ENCODE measurements at regions not wholly inside any gene's neighbourhood (a gene's known extent, or its start where the extent isn't known, plus 50 kb on each side); places are given as distances from the start of the nearest gene placed in this dataset.
"Not testable (repeated sequence)": the region's sequence is repeated elsewhere in the genome, so short reads cannot be mapped to it uniquely, and the experiment has no call there.

DNA sequence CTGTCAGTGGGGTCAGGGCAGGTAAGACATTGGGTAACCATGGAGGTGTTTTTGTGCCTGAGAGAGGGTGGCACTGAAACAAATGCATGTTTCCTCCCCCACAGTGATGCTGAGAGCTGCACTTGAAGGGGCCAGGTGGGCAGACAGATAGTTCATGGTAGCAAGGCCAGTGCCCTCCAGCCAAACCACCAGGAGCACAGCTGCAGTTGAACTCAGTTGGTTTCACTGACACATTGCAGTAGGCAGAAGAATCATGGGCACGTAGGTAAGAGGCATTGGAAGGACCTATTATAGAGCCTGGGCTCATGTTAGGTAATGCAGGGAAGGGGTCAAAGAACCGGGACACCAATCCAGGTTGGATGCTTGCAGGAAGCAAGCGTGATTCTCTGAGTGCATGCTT, 93.2 kb upstream of the ARL4C start:
- DNase-seq, result no peak

GRCh38 chr2:234588054-234588430, 91.2 kb upstream of the ARL4C start:
- no peak for DNase-seq

- no peak for DNase-seq
These were observed 90.6 kb upstream of the ARL4C start for GRCh38 chr2:234587341-234588053.

GRCh38 chr2:234583331-234583730, 86.5 kb upstream of the ARL4C start:
- no peak for DNase-seq

GRCh38 chr2:234580686-234581085, 83.8 kb upstream of the ARL4C start:
- DNase-seq, result no peak

DNA sequence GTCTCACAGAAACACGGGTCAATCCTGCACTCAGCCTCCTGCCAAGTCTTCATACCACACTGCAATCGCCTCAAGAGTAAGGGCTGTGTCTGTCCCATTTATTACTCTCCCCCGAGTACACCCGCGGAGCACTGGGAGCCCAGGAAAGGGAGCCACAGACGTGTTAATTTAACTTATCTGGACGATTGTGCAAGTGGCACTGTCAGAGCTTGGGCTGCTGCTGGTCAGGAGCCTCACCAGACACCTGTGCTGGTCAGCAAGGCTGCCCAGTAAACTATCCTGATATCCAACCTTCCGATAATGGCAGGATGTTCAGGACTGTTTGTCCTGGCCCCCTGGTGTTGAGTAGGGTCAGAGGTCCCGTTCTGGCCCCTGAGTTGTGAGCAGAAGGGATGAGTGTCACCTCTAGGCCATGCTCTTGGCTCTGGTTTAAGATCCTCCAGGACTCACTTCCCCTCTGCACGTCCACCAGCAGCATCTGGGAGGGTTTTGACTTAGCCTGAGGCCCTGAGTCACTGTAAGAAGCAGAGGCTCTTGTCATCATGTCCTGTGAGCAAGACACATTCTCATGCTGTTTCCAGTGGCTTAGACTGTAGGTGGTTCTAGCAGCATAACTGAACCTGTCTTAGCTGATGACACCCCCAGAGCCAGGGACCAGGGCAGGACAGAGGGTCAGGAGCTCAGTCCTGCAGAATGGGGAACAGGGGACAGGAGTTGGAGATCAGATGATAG, 82.5 kb upstream of the ARL4C start:
- no peak for DNase-seq

- no peak for DNase-seq
These were observed 81.5 kb upstream of the ARL4C start for GRCh38 chr2:234578389-234578788.

DNA sequence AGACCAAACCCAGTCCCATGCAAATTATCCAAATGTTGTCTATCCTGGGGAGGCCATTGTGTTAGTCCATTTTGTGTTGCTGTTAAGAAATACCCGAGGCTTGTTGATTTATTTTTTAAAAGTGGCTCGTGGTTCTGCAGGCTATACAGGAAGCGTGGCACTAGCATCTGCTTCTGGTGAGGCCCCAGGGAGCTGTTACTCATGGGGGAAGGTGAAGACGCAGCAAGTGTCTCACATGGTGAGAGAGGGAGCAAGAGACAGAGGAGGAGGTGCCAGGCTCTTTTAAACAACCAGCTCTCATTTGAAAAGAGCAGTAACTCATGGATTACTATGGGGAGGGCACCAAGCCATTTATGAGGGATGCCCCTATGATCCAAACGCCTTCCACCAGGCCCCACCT, 80.3 kb upstream of the ARL4C start:
- no peak for DNase-seq

- DNase-seq, result no peak
These were observed 74.9 kb upstream of the ARL4C start for GRCh38 chr2:234571620-234572407.

- no peak for DNase-seq
These were observed 73.6 kb upstream of the ARL4C start for GRCh38 chr2:234570476-234570875.

DNA sequence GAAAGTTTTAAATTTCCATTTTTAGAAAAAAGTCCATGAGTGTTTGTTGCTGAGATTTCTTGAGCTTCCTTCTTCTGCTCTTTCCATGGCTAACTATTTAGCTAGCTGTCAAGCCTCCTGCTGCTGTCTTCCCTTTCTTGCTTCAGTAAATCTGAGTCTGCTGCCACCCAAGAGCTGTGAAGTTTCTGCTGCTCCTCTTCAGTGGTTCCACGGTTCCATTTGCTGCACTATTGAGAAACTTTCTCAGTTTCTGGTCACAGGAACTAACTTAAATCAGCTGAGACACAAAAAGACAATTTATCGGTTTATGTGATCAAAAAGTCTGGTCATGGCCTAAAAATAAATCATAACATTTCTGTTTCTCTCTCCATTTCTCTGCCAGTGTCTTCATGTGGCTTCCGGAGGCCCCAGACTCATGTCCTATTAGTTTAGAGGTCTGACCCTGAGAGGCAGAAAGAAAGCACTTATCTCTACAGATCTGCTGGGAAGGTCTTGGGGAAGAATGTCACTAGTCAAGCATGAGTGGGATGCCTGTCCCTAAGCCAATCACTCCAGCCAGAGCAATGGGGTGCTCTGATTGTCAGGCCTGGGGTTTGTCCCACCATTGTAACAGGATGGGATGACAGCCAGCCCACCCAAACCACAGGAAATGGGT, 73.0 kb upstream of the ARL4C start:
- DNase-seq, result no peak

GRCh38 chr2:234566622-234567021, 69.7 kb upstream of the ARL4C start:
- DNase-seq, result no peak

DNA sequence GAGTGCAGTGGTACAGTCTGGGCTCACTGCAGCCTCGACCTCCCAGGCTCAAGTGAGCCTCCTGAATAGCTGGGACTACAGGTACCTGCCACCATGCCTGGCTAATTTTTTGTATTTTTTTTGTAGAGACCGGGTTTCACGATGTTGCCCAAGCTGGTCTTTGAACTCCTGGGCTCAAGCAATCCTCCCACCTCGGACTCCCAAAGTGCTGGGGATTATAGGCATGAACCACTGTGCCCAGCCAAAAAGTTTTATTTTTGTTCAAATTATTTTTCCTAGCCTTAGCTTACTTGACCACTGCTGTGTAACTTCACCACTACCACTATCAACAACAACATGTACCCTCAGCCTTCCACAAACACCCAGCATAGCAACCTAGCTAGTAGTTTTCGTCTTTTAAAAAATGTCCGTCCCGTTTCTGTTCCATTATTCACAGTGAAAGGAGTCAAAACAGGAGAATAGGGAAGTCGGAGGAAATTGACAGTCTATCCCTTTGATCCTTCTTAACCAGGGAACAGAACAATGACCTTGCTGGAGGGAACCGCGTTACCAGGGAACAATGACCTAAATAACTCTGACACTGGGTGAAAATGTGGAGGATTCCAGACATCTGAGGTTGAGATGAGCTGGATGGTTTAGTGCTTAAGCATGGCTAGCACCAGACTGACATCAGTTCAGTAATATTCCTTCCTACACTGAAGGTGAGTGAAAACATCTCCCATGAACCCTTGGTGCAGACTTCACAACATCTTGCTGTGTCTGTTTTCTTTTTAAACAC, 69.2 kb upstream of the ARL4C start:
- no peak for DNase-seq

GRCh38 chr2:234565201-234565600, 68.3 kb upstream of the ARL4C start:
- no peak for DNase-seq

DNA sequence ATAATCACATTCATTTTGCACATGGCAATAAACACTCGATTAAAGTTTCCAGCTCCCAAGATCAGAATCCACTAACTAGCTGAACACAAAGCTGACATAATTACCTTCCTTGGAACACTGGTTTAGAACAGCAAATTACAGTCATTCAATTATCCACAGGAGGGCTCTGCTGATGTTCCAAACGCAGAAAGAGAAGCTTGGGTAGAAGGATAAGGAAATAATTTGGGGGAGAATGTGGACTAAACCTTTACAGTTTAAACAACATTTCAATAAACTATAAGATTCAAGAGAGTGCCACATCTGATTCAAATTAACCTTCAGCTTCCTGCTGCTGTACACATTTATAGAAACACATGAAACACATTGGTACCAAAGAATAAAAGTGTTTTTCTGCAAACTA, 67.8 kb upstream of the ARL4C start:
- no peak for DNase-seq

GRCh38 chr2:234559609-234560008, 62.7 kb upstream of the ARL4C start:
- no peak for DNase-seq

DNA sequence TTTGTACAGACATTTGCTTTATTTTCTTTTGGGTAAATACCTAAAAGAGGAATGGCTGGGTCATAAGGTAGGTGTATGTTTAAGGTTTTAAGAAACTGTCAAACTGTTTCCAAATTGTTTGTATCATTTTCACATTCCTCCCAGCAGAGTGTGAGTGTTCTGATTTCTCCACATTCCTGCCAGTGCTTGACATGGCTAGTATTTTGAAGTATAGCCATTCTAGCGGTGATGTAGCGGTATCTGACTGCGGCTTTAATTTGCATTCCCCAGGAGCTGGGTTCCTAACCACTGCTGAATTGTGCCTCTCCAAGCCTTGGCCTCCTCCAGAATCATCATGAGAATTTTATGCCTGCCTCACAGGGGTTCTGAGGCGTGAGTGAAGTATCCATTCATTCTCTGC, 61.8 kb upstream of the ARL4C start:
- DNase-seq, result no peak

DNA sequence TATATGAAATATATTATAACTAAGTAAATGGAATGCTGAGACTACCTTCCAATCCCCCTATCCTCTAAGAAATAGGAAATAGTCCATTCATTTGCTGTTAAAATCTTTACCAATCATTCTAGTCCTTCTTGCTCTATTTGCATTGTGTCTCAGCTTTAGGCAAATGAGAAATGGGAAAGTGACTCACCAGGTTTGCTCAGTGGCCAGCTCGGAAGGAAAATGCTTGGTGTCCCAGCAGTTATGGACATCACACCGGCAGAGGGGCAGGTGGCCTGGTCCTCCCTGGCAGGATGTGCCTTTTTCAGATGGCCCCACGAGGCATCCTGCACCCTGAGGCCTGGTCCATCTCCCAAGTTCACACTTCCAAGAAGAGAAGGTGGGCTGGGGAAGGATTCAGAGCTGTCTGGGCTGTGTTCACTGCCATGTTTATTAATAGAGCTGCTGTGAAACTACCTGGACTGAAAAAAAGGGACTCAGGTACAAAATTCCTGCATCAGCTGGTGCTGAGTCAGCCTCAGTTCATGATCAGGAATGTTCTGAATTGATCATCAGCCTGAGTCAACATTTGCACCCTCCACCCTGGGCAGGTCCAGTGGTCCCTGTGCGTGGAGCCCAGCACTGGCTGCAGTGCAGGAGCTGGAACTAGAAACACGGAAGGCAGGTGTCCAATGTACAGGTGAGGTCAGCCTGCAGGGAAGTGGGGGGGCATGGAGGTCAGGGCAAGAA, 60.1 kb upstream of the ARL4C start:
- no peak for DNase-seq

DNA sequence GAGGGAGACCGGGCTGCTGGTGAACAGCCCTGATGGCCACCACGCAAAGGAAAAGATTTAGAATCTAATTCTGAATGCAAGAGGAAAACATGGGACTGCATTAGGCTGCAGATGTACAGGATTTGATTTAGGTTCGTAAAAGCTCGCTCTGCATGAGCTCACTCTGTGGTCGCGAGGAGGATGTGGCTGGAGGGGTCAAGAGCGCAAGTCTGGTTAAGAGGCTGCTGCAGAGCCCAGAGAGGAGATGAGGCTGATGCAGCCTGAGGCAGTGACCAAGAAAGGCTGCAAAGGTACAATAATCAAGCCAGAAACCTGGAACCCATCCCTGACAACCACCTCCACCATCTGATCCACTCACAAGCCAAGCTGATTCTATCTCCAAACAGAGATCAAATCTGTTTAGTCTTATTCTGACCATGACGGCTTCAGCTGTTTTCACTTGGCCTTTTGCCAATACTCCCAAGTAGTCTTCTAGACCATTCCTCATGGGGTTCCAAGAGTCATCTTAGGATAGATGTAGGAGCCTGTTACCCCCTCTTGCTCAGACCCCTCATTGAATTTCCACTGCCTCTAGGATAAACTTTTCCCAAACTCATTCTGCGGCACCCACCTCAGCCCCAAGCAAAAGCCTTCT, 58.9 kb upstream of the ARL4C start:
- DNase-seq, result no peak

- DNase-seq, result no peak
These were observed 58.3 kb upstream of the ARL4C start for GRCh38 chr2:234555161-234555560.

DNA sequence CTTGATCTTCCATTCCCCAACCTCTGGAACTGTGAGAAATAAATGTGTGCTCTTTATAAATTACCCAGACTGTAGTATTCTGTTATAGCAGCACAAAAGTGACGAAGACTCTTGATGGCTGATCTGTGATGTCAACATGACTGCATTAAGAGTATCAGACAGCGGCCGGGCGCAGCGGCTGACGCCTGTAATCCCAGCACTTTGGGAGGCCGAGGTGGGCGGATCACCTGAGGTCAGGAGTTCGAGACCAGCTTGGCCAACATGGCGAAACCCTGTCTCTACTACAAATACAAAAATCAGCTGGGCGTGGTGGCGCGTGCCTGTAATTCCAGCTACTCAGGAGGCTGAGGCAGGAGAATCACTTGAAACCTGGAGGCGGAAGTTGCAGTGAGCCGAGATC, 56.3 kb upstream of the ARL4C start:
- DNase-seq, result not testable (repeated sequence)
